H1 (cell line): ENCODE measurements at regions not wholly inside any gene's neighbourhood (a gene's known extent, or its start where the extent isn't known, plus 50 kb on each side); places are given as distances from the start of the nearest gene placed in this dataset.

Experiments
- ATF2 ChIP-seq: IDR thresholded peaks from 2 replicates; pipeline ENCODE4 v1.6.1; 2012; ENCODE audit warnings: low read length, inconsistent platforms
- FOSL1 ChIP-seq: IDR thresholded peaks from 2 replicates; pipeline ENCODE4 v1.6.1; 2011; ENCODE audit warnings: mild to moderate bottlenecking, low read depth, low read length, moderate library complexity; ENCODE audit not compliant: insufficient read depth
- ZNF274 ChIP-seq: IDR thresholded peaks from 2 replicates; pipeline ENCODE4 v1.7.0; 2012; ENCODE audit warnings: low read length, borderline replicate concordance; ENCODE audit errors: extremely low read depth
- TF ChIP-seq, protein P1 (sequence below): fragments of 300-600 bp; sonication (generic); IDR thresholded peaks from 2 replicates; pipeline ENCODE4 v1.7.1; 2012; ENCODE audit warnings: low read length, moderate library complexity, mild to moderate bottlenecking, inconsistent platforms; ENCODE audit not compliant: insufficient replicate concordance
- TF ChIP-seq, protein P2 (sequence below): IDR thresholded peaks from 2 replicates; pipeline ENCODE4 v1.6.1; 2011; ENCODE audit warnings: low read depth, mild to moderate bottlenecking, low read length; ENCODE audit not compliant: insufficient read depth

- TF ChIP-seq, protein P1, sequence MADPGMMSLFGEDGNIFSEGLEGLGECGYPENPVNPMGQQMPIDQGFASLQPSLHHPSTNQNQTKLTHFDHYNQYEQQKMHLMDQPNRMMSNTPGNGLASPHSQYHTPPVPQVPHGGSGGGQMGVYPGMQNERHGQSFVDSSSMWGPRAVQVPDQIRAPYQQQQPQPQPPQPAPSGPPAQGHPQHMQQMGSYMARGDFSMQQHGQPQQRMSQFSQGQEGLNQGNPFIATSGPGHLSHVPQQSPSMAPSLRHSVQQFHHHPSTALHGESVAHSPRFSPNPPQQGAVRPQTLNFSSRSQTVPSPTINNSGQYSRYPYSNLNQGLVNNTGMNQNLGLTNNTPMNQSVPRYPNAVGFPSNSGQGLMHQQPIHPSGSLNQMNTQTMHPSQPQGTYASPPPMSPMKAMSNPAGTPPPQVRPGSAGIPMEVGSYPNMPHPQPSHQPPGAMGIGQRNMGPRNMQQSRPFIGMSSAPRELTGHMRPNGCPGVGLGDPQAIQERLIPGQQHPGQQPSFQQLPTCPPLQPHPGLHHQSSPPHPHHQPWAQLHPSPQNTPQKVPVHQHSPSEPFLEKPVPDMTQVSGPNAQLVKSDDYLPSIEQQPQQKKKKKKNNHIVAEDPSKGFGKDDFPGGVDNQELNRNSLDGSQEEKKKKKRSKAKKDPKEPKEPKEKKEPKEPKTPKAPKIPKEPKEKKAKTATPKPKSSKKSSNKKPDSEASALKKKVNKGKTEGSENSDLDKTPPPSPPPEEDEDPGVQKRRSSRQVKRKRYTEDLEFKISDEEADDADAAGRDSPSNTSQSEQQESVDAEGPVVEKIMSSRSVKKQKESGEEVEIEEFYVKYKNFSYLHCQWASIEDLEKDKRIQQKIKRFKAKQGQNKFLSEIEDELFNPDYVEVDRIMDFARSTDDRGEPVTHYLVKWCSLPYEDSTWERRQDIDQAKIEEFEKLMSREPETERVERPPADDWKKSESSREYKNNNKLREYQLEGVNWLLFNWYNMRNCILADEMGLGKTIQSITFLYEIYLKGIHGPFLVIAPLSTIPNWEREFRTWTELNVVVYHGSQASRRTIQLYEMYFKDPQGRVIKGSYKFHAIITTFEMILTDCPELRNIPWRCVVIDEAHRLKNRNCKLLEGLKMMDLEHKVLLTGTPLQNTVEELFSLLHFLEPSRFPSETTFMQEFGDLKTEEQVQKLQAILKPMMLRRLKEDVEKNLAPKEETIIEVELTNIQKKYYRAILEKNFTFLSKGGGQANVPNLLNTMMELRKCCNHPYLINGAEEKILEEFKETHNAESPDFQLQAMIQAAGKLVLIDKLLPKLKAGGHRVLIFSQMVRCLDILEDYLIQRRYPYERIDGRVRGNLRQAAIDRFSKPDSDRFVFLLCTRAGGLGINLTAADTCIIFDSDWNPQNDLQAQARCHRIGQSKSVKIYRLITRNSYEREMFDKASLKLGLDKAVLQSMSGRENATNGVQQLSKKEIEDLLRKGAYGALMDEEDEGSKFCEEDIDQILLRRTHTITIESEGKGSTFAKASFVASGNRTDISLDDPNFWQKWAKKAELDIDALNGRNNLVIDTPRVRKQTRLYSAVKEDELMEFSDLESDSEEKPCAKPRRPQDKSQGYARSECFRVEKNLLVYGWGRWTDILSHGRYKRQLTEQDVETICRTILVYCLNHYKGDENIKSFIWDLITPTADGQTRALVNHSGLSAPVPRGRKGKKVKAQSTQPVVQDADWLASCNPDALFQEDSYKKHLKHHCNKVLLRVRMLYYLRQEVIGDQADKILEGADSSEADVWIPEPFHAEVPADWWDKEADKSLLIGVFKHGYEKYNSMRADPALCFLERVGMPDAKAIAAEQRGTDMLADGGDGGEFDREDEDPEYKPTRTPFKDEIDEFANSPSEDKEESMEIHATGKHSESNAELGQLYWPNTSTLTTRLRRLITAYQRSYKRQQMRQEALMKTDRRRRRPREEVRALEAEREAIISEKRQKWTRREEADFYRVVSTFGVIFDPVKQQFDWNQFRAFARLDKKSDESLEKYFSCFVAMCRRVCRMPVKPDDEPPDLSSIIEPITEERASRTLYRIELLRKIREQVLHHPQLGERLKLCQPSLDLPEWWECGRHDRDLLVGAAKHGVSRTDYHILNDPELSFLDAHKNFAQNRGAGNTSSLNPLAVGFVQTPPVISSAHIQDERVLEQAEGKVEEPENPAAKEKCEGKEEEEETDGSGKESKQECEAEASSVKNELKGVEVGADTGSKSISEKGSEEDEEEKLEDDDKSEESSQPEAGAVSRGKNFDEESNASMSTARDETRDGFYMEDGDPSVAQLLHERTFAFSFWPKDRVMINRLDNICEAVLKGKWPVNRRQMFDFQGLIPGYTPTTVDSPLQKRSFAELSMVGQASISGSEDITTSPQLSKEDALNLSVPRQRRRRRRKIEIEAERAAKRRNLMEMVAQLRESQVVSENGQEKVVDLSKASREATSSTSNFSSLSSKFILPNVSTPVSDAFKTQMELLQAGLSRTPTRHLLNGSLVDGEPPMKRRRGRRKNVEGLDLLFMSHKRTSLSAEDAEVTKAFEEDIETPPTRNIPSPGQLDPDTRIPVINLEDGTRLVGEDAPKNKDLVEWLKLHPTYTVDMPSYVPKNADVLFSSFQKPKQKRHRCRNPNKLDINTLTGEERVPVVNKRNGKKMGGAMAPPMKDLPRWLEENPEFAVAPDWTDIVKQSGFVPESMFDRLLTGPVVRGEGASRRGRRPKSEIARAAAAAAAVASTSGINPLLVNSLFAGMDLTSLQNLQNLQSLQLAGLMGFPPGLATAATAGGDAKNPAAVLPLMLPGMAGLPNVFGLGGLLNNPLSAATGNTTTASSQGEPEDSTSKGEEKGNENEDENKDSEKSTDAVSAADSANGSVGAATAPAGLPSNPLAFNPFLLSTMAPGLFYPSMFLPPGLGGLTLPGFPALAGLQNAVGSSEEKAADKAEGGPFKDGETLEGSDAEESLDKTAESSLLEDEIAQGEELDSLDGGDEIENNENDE: no peak
- no peak for TF ChIP-seq ATF2
- TF ChIP-seq, protein P2, sequence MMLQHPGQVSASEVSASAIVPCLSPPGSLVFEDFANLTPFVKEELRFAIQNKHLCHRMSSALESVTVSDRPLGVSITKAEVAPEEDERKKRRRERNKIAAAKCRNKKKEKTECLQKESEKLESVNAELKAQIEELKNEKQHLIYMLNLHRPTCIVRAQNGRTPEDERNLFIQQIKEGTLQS: no peak
- TF ChIP-seq FOSL1: no peak
- TF ChIP-seq ZNF274: no peak
Observed at GRCh38 chr1:208496467-208497371, 252.5 kb upstream of the PLXNA2 start (continued).
